Endothelial cell of hepatic sinusoid (primary cell): ENCODE measurements at regions not wholly inside any gene's neighbourhood (a gene's known extent, or its start where the extent isn't known, plus 50 kb on each side); places are given as distances from the start of the nearest gene placed in this dataset.

ENCODE experiments used
- in situ Hi-C: cut with HindIII; loops from 2 replicates; pipeline ENCODE4 v1.10.0; 2017; ENCODE audit warnings: low sequenced_read_pairs

DNA sequence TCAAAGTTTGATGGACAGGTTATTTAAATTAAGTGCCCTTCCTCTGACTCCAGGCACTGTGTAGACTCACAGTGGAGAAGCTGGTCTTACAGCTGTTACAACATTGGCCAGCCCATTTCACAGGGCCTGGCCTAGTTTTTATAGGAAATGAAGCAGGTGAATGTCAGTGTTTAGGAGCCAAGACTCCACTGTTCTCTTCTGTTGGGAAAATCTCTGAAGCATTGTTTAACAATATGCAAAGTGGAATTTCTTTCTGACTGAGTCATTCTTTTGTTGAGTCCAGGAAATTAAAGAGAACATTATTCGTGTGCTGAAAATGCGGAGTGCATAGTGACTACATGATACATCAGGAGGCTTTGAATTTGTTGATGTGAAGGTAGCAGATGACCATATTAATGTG, 64.7 kb downstream of the ARRDC4 start:
- in situ Hi-C loops = loop anchor here (5.0 kb wide), 1 partner anchor 47 kb away; no protein-coding TSS in a partner anchor

DNA sequence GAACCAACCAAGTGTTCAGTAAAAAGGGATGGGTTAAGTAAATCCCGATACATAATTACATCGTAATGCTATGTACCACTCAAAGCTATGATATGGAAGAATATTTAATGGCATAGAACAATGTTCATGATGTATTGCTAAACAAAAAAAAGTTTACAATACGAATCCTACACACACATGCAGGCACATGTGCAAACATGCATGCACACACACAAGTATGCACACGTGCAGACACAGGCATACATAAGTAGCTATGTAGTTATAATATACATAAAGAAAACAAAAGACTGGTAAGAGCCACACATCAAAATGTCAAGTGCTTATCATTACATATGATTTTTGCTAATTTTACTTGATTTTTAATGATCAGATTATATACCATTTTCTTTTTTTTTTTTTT, 74.2 kb downstream of the ARRDC4 start:
- in situ Hi-C loops = no loop called here

DNA sequence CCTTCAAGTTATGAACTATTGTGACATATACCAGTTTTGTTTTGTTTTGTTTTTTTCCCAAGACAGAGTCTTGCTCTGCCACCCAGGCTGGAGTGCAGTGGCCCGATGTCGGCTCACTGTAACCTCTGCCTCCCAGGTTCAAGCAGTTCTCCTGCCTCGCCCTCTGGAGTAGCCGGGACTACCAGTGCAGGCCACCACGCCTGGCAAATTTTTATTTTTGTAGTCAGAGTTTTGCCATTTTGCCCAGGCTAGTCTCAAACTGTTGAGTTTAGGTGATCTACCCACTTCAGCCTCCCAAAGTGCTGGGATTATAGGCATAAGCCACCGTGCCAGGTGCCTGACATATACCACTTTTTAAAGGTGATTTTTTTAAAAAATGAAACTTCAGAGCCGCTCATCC, 74.6 kb downstream of the ARRDC4 start:
- in situ Hi-C loops = no loop called here

DNA sequence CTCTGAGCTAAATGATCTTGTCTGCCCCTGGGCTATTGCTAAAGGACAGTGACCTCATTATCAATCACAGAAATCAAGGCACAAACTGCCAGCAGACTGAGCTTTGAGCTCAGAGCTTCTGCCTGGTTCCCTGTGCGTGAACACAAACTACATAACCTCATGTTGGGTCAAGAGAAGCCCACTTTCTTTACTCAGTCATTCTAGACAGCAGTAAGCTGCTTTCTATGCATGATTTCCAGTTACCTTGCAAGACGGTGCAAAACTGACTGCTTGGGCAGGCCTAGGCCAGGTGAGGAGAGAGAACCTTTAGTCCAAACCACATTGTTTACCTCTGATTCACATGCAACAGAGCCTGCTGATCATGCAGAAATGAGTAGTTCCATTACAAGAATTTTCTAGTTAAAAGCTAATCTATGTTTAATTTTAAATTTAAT, 75.1 kb downstream of the ARRDC4 start:
- in situ Hi-C loops = no loop called here

DNA sequence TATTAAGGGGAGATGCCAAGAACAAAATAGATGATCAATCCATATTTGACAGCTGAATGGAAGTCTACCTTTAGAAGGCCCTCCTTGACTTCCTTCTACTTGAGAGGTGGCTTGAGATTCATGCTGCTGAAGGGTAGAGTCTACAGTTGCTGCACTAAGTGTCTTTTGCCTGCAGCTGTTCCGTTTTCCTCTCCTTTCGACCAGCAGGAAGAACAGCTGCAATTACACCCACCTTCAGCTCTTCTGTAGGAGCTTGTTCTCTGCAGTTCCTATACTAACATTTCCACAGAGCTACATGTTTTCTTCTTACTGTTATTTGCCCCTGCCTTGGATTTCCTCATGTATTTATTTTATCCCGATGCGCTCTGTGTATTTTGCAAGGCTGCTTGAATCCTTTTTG, 79.1 kb downstream of the ARRDC4 start:
- in situ Hi-C loops = no loop called here

DNA sequence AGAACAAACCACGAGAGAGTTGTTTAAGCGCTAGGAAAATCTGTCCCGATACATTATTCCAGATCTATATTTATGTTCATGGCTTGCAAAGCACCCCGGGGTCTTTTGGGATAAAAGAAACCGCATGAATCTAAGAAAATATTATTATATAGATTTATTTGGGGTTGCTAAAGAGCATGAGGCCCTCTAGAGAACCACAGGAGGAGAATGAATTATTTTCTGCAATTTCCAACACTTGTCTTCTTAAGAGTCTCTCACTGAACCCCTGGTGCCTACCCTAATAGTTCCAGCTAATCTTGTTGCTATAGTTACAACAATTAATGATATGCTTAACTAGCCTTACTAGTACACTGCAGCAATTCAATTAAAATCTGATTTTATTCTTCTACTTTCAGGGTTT, 79.6 kb downstream of the ARRDC4 start:
- in situ Hi-C loops = no loop called here

DNA sequence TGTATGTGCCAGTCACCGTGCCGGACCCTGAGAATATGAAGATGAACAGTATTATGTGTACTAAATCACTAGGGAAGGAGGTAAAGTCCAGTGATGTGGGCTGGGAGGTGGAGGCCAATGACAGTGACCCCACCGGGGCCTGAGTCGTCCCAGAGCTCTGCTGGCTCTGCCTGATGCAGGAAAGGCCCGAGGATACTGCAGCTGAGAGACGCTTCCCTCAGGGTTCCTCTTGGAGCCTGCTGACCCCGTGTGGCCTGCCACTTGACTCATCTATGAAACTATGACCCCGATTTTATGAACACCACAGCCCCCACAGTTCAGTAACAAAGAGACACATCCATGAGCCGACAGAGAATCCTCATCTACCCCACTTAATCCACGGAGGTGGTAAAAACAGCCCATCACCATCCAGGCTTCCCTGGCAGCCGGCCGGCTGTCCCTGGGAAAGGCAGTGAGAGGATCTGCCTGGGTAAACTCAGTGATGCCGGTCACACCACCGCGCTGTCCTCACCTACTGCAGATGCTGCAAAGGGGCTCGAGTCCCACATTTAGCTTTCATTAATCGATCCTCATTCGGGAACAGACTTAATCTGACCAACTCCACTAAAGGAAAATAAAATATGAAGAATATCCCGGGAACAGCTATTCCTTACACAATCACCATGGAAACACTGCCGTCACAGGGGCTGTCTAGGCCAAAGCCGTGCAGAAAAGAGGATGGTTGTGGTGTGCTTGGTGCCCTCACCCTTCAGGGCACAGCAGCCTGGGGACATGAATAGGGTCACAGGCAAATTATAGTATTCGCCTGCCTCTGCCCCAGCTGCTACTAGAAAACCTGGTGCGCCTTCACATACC, 82.9 kb downstream of the ARRDC4 start:
- in situ Hi-C loops = no loop called here

DNA sequence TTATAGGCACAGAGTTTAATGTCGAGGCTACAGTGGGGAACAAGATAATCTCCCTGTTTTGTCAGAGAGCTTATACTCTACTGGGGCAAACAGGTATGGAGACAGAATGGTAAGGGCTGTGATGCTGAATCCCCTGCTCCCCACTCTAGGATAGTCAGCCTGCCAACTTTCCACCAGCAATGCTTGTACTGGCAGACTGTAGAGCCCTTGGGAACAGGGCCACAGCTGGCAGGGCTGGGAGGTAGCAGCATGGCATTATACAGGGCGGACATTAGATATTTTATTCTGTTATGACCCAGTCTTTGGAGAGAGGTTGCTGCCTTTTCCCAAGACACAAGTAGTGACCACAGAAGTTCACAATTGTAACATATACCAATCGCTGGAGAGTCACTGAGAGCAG, 91.2 kb downstream of the ARRDC4 start:
- in situ Hi-C loops = no loop called here

DNA sequence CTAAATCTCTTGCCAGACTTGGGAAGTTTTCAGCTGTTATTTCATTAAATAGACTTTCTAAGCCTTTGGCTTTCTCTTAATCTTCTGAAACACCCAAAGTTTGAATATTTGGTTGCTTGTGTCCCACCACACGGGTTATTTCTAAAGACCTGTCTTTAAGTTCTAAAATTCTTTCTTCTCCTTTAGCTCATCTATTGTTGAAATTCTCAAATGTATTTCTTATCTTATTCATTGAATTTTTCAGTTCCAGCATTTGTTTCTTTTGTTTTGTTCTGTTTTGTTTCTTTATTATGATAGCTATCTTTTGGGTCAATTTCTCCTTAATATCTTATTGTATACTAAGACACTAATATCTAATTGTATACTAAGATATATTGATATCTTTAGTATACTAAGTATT, 97.0 kb downstream of the ARRDC4 start:
- in situ Hi-C loops = no loop called here

DNA sequence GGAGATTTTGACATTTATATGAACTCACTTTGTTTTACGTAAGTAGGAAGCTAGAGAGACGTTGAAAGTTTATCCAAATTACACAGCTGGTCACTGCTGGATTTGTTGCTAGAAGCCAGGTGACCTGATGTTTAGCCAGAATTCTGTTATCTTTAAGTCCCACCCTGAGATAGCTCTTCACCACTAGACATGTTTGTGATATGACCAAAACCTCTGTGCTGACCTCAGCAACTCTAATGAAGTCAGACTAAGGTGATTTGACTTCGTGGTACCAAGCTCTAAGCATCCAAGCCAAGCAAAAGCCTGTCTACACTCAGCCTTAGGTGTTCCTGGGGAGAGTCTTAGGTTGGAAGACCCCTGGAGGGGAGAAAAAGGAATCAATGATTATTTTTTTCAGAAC, 102.4 kb downstream of the ARRDC4 start:
- in situ Hi-C loops = no loop called here

DNA sequence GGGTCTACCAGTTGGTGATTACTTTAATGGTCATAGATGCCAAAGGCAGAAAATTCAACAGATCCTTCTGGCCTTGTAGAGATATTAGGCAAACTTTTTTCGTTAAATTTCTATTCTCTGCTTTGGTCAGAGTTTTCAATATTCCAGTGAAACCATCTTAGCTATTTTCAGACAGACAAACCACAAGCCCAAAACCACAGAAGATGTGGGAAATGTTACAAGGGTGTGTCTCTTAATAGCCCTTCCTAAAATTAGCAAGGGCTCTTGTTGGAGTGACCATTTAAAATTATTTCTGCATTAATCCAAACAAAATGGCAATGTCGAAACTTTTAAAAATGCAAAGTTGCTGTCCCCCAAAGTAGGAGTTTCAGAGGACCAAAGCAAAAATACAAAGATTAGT, 102.8 kb downstream of the ARRDC4 start:
- in situ Hi-C loops = no loop called here

DNA sequence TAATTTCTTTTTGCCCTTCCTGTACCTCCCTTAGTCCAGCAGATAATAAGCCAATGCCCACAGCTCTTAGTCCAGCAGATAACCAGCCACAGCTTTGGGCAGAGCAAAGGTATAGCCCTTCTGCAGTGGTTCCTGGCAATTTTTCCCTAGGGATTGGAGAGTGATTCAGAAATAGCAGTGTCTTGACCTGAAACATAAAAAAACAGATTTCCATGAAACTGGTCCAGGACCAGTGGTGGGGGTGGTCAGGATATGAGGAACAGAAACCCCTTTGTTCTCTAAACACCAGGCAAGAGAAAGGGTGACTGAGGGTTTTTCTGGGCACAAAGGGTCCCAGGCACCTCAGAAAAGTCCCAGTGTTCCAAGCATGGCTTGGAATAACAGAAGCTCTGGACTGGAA, 103.4 kb downstream of the ARRDC4 start:
- in situ Hi-C loops = no loop called here

DNA sequence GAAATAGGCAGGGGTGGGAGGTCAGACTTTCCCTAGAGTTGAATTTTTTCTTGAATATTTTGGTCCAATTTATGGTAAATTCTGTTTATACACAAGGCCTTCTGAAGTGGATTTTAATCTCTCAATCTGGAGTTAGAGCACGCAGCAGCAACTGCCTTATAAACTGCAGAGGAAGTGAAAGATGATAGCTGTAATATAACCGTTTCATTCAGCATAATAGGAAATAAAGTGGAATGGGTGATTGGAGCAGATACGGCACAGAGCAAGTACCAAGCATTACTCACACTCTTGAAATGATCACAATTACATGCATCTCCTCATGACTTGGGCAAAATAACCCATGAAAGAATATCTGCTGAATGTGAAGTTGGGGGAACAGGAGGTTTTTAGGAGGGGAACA, 106.8 kb downstream of the ARRDC4 start:
- in situ Hi-C loops = no loop called here

DNA sequence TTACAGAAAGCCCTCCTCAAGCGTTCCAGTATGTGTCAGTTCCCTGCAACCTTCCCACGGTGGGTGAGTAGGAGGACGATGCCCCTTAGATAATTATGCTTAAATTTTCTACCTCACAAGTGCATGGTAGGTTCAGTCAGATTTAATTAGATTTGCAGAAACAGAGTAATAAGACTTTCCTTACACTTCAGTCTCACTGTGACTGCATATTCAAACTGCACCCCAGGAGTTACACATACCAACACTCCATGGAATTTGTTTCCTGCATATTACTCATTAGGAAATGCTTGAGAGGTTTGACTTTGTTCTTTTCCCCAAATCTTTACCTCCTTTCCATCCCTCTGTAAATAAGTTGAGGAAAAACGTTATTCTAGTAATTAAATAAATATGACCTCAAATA, 108.8 kb downstream of the ARRDC4 start:
- in situ Hi-C loops = no loop called here

DNA sequence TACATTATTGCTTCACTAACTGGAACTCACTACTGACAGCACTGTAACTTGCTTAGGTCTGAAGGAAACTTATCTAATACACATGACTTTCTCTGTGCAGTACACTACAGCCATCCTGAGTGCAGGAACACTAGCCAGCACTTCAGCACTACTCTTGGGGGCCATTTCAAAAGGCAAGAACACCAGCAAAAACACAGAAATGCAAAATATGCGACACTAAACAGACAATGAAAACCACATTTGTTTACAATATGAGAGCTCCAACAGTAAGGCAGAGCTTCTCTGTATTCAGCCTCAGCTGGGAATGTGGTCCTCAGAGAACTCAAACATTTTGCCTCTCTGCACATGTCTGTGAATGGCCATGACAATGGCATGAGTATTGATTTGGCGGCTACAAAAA, 109.6 kb downstream of the ARRDC4 start:
- in situ Hi-C loops = loop anchor here (5.0 kb wide), 2 partner anchors 43 to 77 kb away; no protein-coding TSS in a partner anchor

DNA sequence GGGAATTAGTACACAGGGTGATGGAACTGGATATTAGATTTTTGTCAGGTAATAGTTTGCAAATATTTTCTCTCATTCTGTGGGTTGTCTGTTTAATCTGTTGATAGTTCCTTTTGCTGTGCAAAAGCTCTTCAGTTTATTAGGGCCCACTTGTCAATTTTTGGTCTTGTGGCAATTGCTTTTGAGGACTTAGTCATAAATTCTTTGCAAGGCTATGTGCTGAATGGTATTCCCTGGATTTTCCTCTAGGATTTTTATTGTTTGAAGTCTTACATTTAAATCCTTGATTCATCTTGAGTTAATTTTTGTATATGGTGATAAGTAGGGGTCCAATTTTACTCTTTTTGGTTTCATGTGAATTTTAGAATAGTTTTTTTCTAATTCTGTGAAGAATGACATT, 111.3 kb downstream of the ARRDC4 start:
- in situ Hi-C loops = loop anchor here (5.0 kb wide), 2 partner anchors 44 to 76 kb away; no protein-coding TSS in a partner anchor

DNA sequence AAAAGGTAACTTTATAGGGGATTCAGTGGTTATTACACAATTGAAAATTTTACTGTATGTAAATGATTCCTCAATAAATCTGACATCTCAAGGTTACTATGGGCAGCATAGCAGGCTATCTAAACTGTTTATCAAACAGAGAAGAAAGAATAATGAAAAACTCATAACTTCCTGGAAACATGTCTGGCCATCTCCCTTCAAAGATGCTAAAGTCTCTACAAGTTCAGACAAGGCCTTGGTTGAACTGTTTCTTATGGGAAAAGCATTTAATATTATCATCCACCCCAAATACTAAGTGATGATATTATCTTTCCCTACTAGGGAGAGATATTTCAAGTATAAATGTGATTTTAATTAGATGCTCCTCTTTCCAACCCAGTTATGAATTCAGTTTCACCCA, 114.9 kb downstream of the ARRDC4 start:
- in situ Hi-C loops = no loop called here

DNA sequence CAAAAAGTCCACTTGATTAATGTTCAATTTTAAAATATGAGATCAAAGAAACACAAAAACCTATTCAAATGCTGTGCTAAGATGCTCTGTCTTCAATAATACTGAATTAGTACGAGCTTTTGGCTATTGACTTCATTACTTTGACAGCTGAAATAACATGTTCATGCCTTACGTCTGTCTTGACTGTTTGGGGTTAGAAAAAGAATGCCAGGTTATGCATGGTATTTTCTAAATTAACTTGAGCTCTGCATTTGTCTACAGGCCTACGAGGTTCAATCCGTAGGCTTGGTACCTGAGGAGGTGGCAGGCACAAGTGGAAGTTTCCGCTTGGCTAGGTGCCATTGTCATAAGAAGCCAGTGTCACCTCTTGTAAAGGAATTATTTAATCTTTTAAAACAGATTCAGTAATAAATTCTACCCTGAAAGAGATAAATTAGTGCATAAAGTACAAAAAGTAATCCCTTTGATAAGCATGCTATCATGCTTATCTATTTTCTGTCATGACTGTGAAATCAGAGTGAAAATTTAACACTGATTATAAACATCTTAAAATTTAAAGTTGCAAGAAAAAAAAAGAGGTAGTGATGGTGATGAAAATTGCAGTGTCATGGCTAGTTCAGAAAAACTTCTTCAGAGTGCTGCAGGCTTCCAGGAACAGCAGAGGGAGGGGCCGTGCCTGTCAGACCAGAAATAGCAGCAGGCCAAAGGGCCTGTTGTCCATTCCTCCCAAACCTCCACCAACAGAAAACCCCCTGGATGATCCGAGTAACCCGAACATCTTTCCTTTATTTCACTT, 115.7 kb downstream of the ARRDC4 start:
- in situ Hi-C loops = no loop called here

DNA sequence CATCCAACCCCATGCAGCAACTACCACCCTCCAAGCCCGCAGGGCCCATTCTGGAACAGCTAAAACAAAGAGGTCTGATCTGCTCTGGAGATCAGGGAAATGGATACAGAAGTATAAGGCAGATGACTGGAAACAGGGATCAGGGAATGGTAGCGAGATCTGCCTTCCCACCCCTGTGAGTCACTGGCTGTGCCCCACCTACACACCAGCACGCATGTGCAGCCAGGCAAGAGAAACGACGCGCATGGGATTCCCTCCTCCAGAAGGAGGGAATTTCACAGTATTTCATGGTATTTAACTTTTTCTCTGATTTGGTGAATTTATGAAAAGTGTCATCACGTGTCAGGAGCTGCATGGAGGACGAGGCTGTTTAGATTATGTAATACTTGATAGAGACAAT, 116.7 kb downstream of the ARRDC4 start:
- in situ Hi-C loops = no loop called here

DNA sequence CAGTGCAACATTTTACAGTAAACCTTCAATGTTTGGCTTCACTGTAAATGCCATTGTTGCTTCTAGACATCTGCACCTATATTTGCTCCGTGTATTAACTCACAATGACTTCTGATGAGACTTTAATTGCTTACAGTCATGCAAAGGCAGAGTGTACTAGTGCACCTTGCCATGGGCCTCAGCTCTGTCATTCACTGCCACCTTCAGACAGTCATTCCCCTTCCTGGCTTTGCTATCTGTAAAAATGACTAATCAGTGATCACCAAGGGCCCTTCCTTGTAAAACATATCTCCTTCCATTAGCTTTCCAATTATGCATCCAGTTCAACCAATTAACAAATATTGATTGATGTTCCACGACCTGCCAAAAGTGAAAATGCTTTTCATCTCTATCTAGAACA, 120.3 kb downstream of the ARRDC4 start:
- in situ Hi-C loops = no loop called here

DNA sequence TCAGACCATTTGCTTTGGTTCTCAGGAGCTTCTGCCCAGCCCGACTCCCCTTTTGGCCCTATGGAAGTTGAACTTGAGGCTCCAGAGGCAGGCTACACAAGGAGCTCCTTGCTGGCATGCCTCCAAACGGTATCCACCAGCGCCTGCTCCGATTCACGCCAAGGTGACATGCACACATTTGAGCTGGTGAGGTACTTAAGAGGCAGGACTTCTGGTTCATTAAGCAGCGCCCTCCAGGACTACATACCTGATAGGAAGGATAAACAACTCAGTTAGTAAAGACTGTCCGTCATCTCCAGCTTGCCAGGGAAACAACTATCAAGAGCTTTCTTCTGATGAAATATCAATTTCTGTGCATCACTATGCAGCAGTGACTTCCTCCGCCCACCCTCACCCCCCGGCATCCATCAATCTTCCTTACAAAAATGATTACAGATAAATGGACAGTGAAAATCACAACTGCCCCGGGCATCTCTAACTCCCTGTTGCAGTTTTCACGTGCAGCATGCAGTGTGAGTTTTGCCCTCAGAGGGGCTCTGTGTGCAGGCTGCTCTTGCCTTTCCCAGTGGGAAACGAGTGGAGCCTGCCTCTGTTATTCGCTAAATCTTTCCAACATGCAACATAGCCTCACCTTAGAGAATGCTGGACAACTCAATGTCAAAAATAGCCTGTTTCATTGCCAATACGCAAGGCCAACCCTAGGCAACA, 122.9 kb downstream of the ARRDC4 start:
- in situ Hi-C loops = no loop called here
